Stimulated activated CD4-positive, alpha-beta T cell treated with anti-CD3 and anti-CD28 coated beads, Interleukin-2, amount 100 ng/mL, for 48 hours (primary cell): ENCODE measurements at regions not wholly inside any gene's neighbourhood (a gene's known extent, or its start where the extent isn't known, plus 50 kb on each side); places are given as distances from the start of the nearest gene placed in this dataset.

Experiments
- DNase-seq, 2 donors: peaks; one replicate each; pipeline ENCODE4 v3.0.0-alpha.2; 2020

DNA sequence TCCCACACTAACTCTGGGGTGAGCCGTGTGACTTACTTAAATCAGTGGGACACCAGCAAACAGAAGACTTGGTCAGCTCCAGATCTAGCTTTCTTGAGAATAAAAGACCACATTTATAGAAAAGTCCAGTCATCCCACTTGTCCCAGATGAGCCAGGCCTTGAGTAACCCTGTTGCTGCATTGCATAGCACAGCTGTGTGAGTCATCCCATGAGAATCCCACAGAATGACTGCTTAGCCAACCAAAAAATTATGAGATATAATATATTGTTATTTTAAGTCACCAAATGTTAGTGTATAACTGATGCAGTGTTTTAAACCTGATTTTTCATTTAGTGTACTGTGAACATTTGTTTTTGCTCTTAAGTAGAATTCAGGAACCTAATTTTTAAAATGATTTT lies 94.2 kb upstream of the FSHR start:
- no peak for DNase-seq

DNA sequence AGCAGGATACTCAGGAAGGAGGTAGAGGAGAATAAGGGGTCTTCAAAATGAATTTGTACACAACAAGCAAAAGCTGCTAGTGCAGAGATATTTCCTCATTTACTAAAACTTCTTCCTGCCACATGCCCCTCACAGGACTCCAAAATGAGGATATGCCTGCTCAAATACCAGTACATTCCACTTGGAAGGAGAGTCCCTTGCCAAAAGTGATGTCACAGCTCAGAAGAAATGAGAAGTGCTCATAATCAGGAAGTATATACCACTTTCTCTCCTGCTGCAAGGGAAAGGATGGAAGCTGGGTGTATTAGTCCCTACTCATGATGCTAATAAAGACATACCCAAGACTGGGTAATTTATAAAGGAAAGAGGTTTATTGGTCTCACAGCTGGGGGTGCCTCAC lies 87.7 kb upstream of the FSHR start:
- no peak for DNase-seq

GRCh38 chr2:49241501-49241900 lies 87.2 kb upstream of the FSHR start:
- DNase-seq, result no peak

GRCh38 chr2:49240608-49241007 lies 86.3 kb upstream of the FSHR start:
- no peak for DNase-seq

DNA sequence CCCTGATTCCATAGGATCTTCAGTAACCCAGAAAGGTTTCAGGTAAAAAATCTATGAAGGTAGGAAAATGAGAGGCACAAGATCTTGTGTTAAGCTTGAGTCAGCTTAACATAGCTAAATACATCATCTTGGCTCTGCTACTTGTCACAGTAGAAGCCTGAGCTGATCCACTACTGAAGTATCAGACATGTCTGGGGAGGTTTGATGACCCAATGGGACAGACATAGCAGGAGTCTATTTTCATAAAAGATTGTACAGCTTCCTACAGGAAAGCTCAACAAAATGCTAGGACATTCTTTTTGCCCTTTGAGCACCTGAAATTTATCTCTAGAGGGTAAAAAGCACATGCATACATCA lies 84.3 kb upstream of the FSHR start:
- DNase-seq, result no peak

DNA sequence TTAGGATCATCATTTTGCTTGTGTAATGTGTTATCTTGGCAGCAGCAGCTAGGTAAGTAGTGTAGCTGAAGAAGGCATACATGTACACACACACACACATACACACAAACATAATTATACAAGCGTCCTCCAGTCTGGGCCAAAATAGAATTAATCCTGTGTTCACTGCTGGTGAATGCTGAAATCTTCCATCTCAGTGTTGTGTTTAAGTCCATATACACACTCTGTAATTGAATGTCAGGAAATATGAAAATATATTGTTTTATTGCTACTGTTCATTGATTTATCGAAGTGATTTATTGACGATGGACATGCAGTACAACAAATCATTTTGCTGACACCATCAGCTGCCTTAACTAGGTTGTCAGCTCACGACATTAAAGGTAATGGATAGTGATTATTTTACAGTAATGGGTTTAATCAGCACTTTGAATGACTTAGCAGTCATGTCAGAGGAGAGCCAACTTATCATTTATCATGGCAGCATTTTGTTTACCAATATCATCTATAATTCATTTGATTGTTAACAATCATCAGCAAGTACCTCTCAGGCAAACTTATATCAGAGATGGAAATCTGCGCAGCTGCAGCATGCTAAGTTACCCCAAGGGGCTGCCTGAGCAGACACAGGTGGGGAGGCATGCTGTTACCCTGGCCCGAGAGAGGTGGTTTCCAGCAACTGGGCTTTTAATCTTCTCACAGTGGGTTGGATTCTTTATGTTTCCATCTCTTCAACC lies 83.7 kb upstream of the FSHR start:
- no peak for DNase-seq

DNA sequence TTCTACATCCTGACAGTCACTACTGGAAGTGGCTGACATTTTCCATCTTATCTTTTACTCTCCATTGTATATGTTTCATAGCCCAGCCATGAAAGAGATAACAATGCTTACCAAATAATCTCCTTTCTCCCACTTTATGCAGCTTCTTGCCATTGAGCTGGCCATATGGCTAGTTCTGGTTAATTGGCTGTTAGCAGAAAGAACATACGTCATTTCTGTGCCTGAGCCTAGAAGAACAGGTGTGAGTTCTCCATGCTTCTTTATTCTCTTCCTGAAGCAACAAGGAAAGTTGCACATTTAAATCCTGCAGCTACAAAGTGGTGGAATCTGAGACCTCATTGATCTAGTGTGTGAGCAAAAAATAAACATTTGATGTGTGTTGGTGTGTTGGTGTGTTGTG lies 82.0 kb upstream of the FSHR start:
- DNase-seq, result no peak

DNA sequence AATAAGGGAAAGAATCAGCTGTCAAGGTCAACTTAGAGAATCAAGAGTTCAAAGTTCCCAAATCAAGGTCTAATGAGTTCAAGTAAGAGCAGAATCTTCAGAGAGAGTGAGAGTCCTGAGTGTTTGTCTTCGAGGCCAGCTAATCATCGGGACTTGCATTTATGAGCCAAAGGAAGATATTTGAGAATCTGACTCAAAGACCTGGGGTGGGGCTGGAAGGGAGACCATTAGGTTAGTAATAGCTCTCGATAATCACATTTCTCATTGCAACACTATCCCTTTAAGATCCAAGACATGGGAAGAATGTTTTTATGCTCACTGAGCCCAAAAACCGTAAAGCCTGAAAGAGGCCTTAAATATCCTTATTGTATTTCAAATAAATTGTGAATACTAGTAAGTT lies 72.0 kb upstream of the FSHR start:
- no peak for DNase-seq

GRCh38 chr2:49225126-49225525 lies 70.8 kb upstream of the FSHR start:
- DNase-seq, result no peak

DNA sequence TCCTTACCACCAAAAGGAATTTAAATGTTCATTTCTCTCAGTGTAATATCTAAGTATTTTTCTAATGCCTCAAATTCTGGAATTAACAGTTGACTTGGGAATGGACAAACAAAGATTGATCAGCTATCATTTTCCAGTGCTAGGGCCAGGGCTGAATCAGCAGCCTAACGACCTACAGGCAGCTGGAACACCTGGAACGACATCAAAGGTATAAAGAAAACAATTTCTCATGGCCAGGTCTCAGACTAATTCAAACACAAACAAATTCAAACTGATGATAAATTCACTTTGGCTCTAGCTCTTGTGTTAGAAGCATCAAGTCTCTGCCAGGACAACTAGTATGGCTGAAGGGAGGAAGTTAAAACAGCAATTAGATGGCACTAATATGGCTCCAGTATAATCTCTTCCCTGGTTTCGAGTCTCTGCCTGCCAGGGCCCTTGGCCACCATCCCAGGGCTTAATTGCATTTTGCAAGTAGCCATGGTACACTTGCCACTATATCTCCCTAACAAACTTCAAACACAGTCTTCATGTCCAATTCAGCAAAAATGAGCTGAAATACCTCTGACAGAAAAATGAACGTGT lies 70.2 kb upstream of the FSHR start:
- DNase-seq, result no peak

DNA sequence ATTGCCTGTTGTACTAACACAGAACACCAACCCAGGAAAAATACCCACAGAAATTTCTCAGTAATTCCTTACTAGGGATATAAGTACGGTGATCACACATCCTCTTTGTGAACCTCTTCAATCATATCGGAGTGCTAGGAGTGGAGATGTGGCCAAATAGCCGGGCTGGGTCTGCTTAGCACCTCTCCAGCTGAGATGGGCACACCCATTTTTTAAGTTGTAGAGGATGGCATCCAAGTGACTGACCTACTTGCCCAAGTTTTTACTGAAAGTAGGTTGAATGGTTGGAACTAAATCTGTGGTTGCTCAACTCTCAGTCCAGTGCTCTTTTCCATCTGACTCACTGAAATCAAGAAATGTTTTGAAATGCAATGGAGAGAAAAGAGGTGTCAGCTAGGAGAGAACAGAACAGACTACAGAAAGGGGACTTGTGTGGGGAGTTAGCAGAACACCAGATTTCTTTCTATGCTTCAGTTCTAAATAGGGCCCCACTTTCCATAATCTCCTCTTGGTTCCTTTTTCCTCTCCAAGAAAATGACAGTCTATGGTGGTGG lies 68.7 kb upstream of the FSHR start:
- no peak for DNase-seq

DNA sequence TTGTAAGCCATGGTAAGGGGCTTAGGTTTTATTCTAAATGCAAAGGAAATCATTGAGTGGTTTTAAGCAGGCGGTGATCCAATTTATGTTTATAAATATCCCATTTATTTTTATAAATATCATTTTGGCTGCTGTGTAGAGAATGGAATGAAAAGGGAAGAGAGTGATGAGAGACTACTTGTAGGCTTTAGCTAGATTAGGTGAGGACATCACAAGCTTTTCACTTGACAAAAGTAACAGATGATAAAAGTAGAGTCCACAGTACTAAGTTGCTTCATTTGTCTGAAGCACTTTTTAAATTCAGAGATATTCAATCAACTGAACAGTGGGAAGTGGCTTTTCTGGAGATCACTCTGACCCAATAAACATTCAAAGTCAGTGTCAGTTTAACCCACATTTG lies 65.4 kb upstream of the FSHR start:
- no peak for DNase-seq

GRCh38 chr2:49210191-49210590 lies 55.9 kb upstream of the FSHR start:
- DNase-seq, result no peak

GRCh38 chr2:49207204-49207603 lies 52.9 kb upstream of the FSHR start:
- no peak for DNase-seq
